ENCODE measurements at regions not wholly inside any gene's neighbourhood (a gene's known extent, or its start where the extent isn't known, plus 50 kb on each side); places are given as distances from the start of the nearest gene placed in this dataset.

DNA sequence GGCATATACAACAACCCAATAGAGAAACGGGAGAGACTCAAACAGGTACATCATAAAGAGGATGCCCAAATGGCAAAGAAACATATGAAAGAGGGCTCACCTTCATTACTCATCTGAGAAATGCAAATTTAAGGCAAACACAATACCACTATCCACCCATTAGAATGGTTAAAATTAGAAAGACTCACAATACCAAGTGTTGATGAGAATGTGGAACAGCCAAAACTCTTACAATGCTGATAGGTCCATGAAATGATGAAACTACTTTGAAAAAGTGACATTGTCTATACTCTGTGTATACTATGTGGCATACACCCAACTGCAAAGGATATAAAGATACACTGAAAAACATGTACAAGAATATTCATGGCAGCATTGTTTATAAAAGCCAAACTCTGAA is 96.2 kb upstream of the TSHZ3 start:
- H3K4me1 ChIP-seq (ENCODE audit: control insufficient read depth in 2 of 2, insufficient read depth in 1 of 2, low read depth in 1 of 2, low read length in 2 of 2), result no peaks in the 10 kb centered on the region
- no peak overlapping the region for H2BK120ac ChIP-seq (ENCODE audit: low read depth, low read length)
- H4K8ac ChIP-seq (ENCODE audit: low read depth, low read length), result no peak overlapping the region
- no peak overlapping the region for H3K4me2 ChIP-seq (ENCODE audit: insufficient read depth, low read length, poor library complexity, severe bottlenecking)
- H3K36me3 ChIP-seq (replicated peaks in 1 of 2; ENCODE audit: control insufficient read depth in 2 of 2, insufficient read depth in 2 of 2, low read length in 2 of 2), result no peaks in the 10 kb centered on the region
- no peaks in the 10 kb centered on the region for H3K27me3 ChIP-seq (ENCODE audit: control insufficient read depth in 3 of 3, insufficient read depth in 3 of 3, low read depth in 1 of 3, low read length in 3 of 3)
- H2BK15ac ChIP-seq (ENCODE audit: low read length), result no peak overlapping the region
- no peak overlapping the region for H3K9ac ChIP-seq (ENCODE audit: low read depth, low read length, poor library complexity)
- H2BK12ac ChIP-seq (ENCODE audit: low read length), result no peak overlapping the region
- H3K9me3 ChIP-seq (replicated peaks in 1 of 2; ENCODE audit: control insufficient read depth in 2 of 2, insufficient read depth in 1 of 2, low read depth in 1 of 2, low read length in 2 of 2), result no peaks in the 10 kb centered on the region
- no peak for DNase-seq (ENCODE audit: low spot score)
- H2AFZ ChIP-seq (ENCODE audit: low read length), result no peak overlapping the region
- no peak overlapping the region for H3K18ac ChIP-seq (ENCODE audit: low read length)
- H3K4me3 ChIP-seq (ENCODE audit: low read length in 2 of 2), result no peak overlapping the region
- no peak overlapping the region for H2BK5ac ChIP-seq (ENCODE audit: low read length)
- H3K4ac ChIP-seq (ENCODE audit: low read length), result no peak overlapping the region
- H3K14ac ChIP-seq (ENCODE audit: low read length), result no peak overlapping the region
- no peak overlapping the region for H4K91ac ChIP-seq (ENCODE audit: low read depth, low read length, poor library complexity)
- no CpG with 5 or more reads among the region's 1 CpG for WGBS, 2 donors (ENCODE audit: extremely low coverage in 2 of 2, insufficient read length in 2 of 2, insufficient replicate concordance in 1 of 2)
- no peak overlapping the region for H3K23ac ChIP-seq (ENCODE audit: low read depth, low read length, poor library complexity)
- H2AK5ac ChIP-seq (ENCODE audit: low read depth, low read length), result no peak overlapping the region
- no peak overlapping the region for H3K27ac ChIP-seq (replicated peaks; ENCODE audit: low read length)
- no peaks in the 10 kb centered on the region for H3K79me1 ChIP-seq (ENCODE audit: low read depth, low read length)

DNA sequence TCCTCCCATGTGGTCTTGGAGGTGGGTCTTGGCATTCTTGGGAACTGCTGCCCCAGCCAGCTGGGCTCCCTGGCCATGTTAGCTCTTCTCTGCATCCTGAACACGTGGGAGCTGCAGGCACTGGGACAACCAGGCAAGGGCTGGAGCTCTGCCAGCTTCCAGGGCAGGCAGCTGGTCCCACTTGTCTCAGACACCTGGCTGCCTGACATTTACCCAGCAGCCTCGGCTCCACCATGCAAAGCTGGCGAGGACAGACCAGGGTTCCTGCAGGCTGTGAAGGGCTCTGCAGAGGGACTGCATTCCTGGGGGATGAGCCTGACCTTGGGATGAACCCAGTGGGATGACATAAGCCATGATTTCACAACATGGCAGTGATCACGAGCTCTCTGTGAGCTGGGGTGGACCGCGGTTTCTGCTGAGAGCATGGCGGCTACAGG is 99.0 kb upstream of the TSHZ3 start:
- no peak overlapping the region for H2BK120ac ChIP-seq (ENCODE audit: low read depth, low read length)
- no peak overlapping the region for H3K14ac ChIP-seq (ENCODE audit: low read length)
- no CpG with 5 or more reads among the region's 7 CpGs for whole genome bisulfite sequencing, 2 donors (ENCODE audit: extremely low coverage in 2 of 2, insufficient read length in 2 of 2, insufficient replicate concordance in 1 of 2)
- no peak for DNase-seq (ENCODE audit: low spot score)
- H2BK5ac ChIP-seq (ENCODE audit: low read length), result no peak overlapping the region
- no peak overlapping the region for H4K8ac ChIP-seq (ENCODE audit: low read depth, low read length)
- no peak overlapping the region for H3K18ac ChIP-seq (ENCODE audit: low read length)
- no peak overlapping the region for H3K9ac ChIP-seq (ENCODE audit: low read depth, low read length, poor library complexity)
- no peak overlapping the region for H2BK12ac ChIP-seq (ENCODE audit: low read length)
- no peaks in the 10 kb centered on the region for H3K36me3 ChIP-seq (replicated peaks in 1 of 2; ENCODE audit: control insufficient read depth in 2 of 2, insufficient read depth in 2 of 2, low read length in 2 of 2)
- no peak overlapping the region for H3K4me2 ChIP-seq (ENCODE audit: insufficient read depth, low read length, poor library complexity, severe bottlenecking)
- no peak overlapping the region for H2AFZ ChIP-seq (ENCODE audit: low read length)
- no peaks in the 10 kb centered on the region for H3K27me3 ChIP-seq (ENCODE audit: control insufficient read depth in 3 of 3, insufficient read depth in 3 of 3, low read depth in 1 of 3, low read length in 3 of 3)
- H3K4ac ChIP-seq (ENCODE audit: low read length), result no peak overlapping the region
- H3K27ac ChIP-seq (replicated peaks; ENCODE audit: low read length), result no peak overlapping the region
- H3K79me1 ChIP-seq (ENCODE audit: low read depth, low read length), result no peaks in the 10 kb centered on the region
- no peak overlapping the region for H3K4me3 ChIP-seq (ENCODE audit: low read length in 2 of 2)
- peak overlapping the region; percentile 17 for H2AK5ac ChIP-seq (ENCODE audit: low read depth, low read length)
- H2BK15ac ChIP-seq (ENCODE audit: low read length), result no peak overlapping the region
- H4K91ac ChIP-seq (ENCODE audit: low read depth, low read length, poor library complexity), result no peak overlapping the region
- no peak overlapping the region for H3K23ac ChIP-seq (ENCODE audit: low read depth, low read length, poor library complexity)
- no peaks in the 10 kb centered on the region for H3K9me3 ChIP-seq (replicated peaks in 1 of 2; ENCODE audit: control insufficient read depth in 2 of 2, insufficient read depth in 1 of 2, low read depth in 1 of 2, low read length in 2 of 2)
- H3K4me1 ChIP-seq (ENCODE audit: control insufficient read depth in 2 of 2, insufficient read depth in 1 of 2, low read depth in 1 of 2, low read length in 2 of 2), result no peaks in the 10 kb centered on the region

DNA sequence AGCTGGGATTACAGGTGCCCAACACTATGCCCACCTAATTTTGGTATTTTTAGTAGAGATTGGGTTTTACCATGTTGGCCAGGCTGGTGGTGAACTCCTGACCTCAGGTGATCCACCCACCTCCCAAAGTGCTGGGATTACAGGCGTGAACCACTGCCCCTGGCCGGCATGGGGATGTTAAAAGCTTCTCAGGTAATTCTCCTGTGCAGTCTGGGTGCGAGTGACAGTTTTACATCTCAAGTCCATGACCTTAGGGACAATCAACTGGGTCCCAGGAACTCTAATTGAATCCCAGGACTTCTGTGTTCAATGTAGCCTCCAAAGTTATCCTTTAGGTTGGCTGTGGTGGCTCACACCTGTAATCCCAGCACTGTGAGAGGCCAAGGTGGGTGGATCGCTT is 100.1 kb upstream of the TSHZ3 start:
- Histone ChIP-seq H2AFZ (ENCODE audit: low read length) (no peak overlapping the region), H4K8ac (ENCODE audit: low read depth, low read length) (no peak overlapping the region), H2BK120ac (ENCODE audit: low read depth, low read length) (no peak overlapping the region), H3K79me1 (ENCODE audit: low read depth, low read length) (no peaks in the 10 kb centered on the region), H2BK12ac (ENCODE audit: low read length) (no peak overlapping the region), H3K9ac (ENCODE audit: low read depth, low read length, poor library complexity) (no peak overlapping the region), H3K4ac (ENCODE audit: low read length) (no peak overlapping the region), H2BK5ac (ENCODE audit: low read length) (no peak overlapping the region), H3K18ac (ENCODE audit: low read length) (no peak overlapping the region), H3K14ac (ENCODE audit: low read length) (no peak overlapping the region), H3K4me3 (ENCODE audit: low read length in 2 of 2) (no peak overlapping the region), H3K4me1 (ENCODE audit: control insufficient read depth in 2 of 2, insufficient read depth in 1 of 2, low read depth in 1 of 2, low read length in 2 of 2) (no peaks in the 10 kb centered on the region), H4K91ac (ENCODE audit: low read depth, low read length, poor library complexity) (no peak overlapping the region), H3K23ac (ENCODE audit: low read depth, low read length, poor library complexity) (no peak overlapping the region), H3K4me2 (ENCODE audit: insufficient read depth, low read length, poor library complexity, severe bottlenecking) (no peak overlapping the region), H3K27me3 (ENCODE audit: control insufficient read depth in 3 of 3, insufficient read depth in 3 of 3, low read depth in 1 of 3, low read length in 3 of 3) (no peaks in the 10 kb centered on the region), H2BK15ac (ENCODE audit: low read length) (no peak overlapping the region), H2AK5ac (ENCODE audit: low read depth, low read length) (no peak overlapping the region), H3K27ac (replicated peaks; ENCODE audit: low read length) (no peak overlapping the region), H3K36me3 (replicated peaks in 1 of 2; ENCODE audit: control insufficient read depth in 2 of 2, insufficient read depth in 2 of 2, low read length in 2 of 2) (no peaks in the 10 kb centered on the region), H3K9me3 (replicated peaks in 1 of 2; ENCODE audit: control insufficient read depth in 2 of 2, insufficient read depth in 1 of 2, low read depth in 1 of 2, low read length in 2 of 2) (no peaks in the 10 kb centered on the region)
- no peak for DNase-seq (ENCODE audit: low spot score)
- no CpG with 5 or more reads among the region's 4 CpGs for WGBS, 2 donors (ENCODE audit: extremely low coverage in 2 of 2, insufficient read length in 2 of 2, insufficient replicate concordance in 1 of 2)

DNA sequence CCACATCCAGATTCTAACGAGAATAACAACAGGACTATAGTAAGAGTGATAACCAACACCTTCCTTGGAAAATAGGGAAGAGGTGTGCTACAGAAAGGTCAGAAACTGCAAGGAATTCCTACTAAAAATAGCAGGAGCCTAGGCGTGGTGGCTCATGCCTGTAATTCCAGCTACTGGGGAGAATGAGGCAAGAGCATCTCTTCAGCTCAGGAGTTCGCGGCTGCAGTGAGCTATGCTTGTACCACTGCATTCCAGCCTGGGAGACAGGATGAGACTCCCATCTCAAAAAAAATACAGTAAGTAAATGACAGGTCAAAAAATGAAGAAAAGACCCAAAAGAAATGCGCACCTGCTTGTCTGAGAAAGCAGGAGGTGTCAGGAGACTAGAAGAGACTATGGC is 101.5 kb upstream of the TSHZ3 start:
- H2BK12ac ChIP-seq (ENCODE audit: low read length), result no peak overlapping the region
- no peak for DNase-seq (ENCODE audit: low spot score)
- whole genome bisulfite sequencing, 2 donors (ENCODE audit: extremely low coverage in 2 of 2, insufficient read length in 2 of 2, insufficient replicate concordance in 1 of 2), result no CpG with 5 or more reads among the region's 5 CpGs

More for the DNA sequence above, 101.5 kb upstream of the TSHZ3 start:
- no peak overlapping the region for H3K4me2 ChIP-seq (ENCODE audit: insufficient read depth, low read length, poor library complexity, severe bottlenecking)
- no peak overlapping the region for H2BK120ac ChIP-seq (ENCODE audit: low read depth, low read length)
- no peak overlapping the region for H4K8ac ChIP-seq (ENCODE audit: low read depth, low read length)
- no peaks in the 10 kb centered on the region for H3K4me1 ChIP-seq (ENCODE audit: control insufficient read depth in 2 of 2, insufficient read depth in 1 of 2, low read depth in 1 of 2, low read length in 2 of 2)
- H2AK5ac ChIP-seq (ENCODE audit: low read depth, low read length), result no peak overlapping the region
- no peak overlapping the region for H2BK15ac ChIP-seq (ENCODE audit: low read length)
- no peak overlapping the region for H3K14ac ChIP-seq (ENCODE audit: low read length)
- no peak overlapping the region for H3K18ac ChIP-seq (ENCODE audit: low read length)
- no peaks in the 10 kb centered on the region for H3K9me3 ChIP-seq (replicated peaks in 1 of 2; ENCODE audit: control insufficient read depth in 2 of 2, insufficient read depth in 1 of 2, low read depth in 1 of 2, low read length in 2 of 2)
- H3K23ac ChIP-seq (ENCODE audit: low read depth, low read length, poor library complexity), result no peak overlapping the region
- H3K36me3 ChIP-seq (replicated peaks in 1 of 2; ENCODE audit: control insufficient read depth in 2 of 2, insufficient read depth in 2 of 2, low read length in 2 of 2), result no peaks in the 10 kb centered on the region
- H4K91ac ChIP-seq (ENCODE audit: low read depth, low read length, poor library complexity), result no peak overlapping the region
- no peak overlapping the region for H2AFZ ChIP-seq (ENCODE audit: low read length)
- no peaks in the 10 kb centered on the region for H3K79me1 ChIP-seq (ENCODE audit: low read depth, low read length)
- H3K9ac ChIP-seq (ENCODE audit: low read depth, low read length, poor library complexity), result no peak overlapping the region
- no peaks in the 10 kb centered on the region for H3K27me3 ChIP-seq (ENCODE audit: control insufficient read depth in 3 of 3, insufficient read depth in 3 of 3, low read depth in 1 of 3, low read length in 3 of 3)
- H3K4me3 ChIP-seq (ENCODE audit: low read length in 2 of 2), result no peak overlapping the region
- H3K4ac ChIP-seq (ENCODE audit: low read length), result no peak overlapping the region
- H2BK5ac ChIP-seq (ENCODE audit: low read length), result no peak overlapping the region
- H3K27ac ChIP-seq (replicated peaks; ENCODE audit: low read length), result no peak overlapping the region

Data from neuronal stem cell (in vitro differentiated cells).